ENCODE measurements at regions not wholly inside any gene's neighbourhood (a gene's known extent, or its start where the extent isn't known, plus 50 kb on each side); places are given as distances from the start of the nearest gene placed in this dataset.
"Not testable (repeated sequence)": the region's sequence is repeated elsewhere in the genome, so short reads cannot be mapped to it uniquely, and the experiment has no call there.

DNA sequence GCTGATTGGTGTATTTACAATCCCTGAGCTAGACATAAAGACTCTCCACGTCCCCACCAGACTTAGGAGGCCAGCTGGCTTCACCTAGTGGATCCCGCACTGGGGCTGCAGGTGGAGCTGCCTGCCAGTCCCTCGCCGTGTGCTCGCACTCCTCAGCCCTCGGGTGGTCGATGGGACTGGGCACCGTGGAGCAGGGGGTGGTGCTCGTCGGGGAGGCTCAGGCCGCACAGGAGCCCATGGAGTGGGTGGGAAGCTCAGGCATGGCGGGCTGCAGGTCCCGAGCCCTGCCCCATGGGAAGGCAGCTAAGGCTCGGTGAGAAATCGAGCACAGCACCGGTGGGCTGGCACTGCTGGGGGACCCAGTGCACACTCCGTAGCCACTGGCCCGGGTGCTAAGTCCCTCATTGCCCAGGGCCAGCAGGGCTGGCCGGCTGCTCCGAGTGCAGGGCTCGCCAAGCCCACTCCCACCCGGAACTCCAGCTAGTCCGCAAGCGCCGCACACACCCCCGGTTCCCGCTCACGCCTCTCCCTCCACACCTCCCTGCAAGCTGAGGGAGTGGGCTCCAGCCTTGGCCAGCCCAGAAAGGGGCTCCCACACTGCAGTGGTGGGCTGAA lies 1441.2 kb upstream of the ACVR2A start:
- DNase-seq (ENCODE audit: low spot score): not testable (repeated sequence)

GRCh38 chr2:146392631-146393030 lies 1452.2 kb upstream of the ACVR2A start:
- DNase-seq (ENCODE audit: low spot score): no peak

GRCh38 chr2:146392186-146392585 lies 1452.6 kb upstream of the ACVR2A start:
- DNase-seq (ENCODE audit: low spot score): no peak

GRCh38 chr2:146388757-146389156 lies 1456.1 kb upstream of the ACVR2A start:
- no peak for DNase-seq (ENCODE audit: low spot score)

DNA sequence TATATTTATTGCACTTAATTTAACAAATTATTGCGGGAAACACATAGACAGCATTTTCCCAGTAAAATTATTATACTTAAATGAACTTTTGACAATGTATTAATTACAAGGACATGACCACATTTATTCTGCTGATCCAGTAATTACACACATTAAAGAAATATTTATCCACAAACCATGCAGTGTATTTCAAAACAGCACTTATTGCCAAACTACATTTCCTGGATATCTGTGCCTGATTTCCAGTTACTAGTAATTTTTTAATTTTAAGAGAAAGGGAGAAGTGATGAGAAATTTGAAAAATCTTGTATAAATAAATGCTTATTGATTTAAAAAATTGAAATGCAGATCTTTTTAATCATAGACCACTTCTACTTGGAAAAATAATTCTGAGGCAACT lies 1458.7 kb upstream of the ACVR2A start:
- no peak for DNase-seq (ENCODE audit: low spot score)

- DNase-seq (ENCODE audit: low spot score): no peak
Observed at GRCh38 chr2:146385031-146385430, 1459.8 kb upstream of the ACVR2A start.

DNA sequence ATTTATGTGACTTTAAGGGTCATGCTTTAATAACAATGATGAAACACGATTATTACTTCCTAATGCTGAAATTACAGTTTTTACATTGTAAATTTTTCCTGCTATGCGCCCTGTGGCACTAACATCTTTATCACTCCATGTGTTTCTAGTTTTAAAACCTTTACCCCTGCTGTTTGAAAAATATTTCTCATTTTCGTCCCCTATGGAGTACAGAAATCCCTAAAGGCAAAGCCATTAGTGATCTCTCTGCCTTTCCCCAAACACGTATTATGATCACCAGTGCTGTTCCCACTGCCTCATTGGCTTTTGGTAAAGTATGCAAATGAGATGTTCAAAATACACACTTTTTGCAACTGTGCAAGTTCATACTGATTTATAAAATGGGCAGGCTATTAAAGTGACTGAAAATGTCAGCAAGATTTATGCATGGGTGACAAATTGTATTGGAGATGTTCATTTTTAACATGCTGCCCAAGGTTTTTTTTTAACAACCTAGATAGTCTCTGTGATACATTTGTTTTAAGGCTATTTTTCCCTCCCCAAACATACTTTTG lies 1468.2 kb upstream of the ACVR2A start:
- no peak for DNase-seq (ENCODE audit: low spot score)

DNA sequence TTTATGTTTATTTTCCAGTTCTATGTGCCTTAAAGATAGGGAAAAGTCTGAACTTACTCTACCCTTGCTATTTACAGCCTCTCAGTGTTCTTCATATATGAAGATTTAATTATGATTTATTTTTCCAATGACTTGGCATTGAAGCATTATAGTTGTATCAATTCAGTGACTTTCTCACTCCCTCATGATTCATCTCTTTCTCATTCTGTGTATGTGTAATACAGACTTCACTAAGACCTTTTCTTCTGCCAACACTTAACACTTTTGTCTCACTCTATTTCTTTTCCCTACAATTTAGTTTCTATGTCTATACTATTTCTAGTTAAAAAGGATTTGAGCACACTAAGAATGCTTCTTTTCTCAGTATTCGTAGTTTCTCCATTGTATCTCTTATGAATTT lies 1470.3 kb upstream of the ACVR2A start:
- no peak for DNase-seq (ENCODE audit: low spot score)

DNA sequence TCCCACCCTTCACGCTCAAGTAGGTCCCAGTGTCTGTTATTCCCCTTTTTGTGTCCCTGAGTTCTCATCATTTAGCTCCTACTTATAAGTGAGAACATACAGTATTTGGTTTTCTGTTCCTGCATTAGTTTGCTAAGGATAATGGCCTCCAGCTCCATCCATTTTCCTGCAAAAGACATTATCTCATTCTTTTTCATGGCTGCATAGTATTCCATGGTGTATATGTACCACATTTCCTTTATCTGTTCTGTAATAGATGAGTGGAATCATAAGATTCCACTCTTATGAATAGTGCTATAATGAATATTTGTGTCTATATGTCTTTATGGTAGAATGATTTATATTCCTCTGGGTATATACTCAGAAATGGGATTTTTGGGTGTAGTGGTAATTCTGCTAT lies 1473.5 kb upstream of the ACVR2A start:
- not testable (repeated sequence) for DNase-seq (ENCODE audit: low spot score)

DNA sequence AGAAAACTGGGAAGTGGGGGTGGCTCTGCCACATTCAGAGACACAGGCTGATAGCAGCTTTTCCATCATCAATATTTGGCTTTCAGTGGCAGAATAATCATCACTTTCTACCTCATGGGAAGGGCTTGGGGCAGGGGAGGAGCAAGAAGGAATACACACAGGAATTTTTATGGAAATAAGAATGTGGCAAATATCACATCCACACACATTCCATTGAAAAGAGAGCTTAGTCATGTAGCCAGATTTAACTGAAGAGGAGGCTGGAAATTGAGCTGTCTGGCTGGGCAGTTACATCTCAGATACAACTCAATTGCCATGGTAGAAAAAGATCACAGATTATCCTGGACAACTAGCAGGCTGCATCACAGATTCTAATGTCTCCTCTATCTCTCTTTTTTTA lies 1474.0 kb upstream of the ACVR2A start:
- DNase-seq (ENCODE audit: low spot score): peak; percentile 29

DNA sequence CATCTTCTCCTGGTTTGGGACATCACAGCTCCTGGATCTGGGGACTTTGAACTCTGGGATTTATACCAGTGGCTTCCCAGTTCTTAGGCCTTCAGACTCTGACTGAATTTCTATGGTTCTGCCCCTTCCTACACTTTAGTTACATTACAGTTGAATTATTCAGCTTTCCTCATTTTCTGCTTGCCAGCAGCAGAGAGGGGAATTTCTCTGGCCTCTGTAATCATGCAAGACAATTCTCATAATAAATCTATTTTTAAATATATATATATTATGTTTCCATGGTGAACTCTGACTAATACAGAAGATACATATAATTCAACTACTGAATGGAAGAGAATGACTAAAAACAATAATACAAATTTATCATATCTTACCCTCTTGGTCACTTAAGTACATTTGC lies 1478.6 kb upstream of the ACVR2A start:
- no peak for DNase-seq (ENCODE audit: low spot score)

GRCh38 chr2:146365041-146365440 lies 1479.8 kb upstream of the ACVR2A start:
- no peak for DNase-seq (ENCODE audit: low spot score)

DNA sequence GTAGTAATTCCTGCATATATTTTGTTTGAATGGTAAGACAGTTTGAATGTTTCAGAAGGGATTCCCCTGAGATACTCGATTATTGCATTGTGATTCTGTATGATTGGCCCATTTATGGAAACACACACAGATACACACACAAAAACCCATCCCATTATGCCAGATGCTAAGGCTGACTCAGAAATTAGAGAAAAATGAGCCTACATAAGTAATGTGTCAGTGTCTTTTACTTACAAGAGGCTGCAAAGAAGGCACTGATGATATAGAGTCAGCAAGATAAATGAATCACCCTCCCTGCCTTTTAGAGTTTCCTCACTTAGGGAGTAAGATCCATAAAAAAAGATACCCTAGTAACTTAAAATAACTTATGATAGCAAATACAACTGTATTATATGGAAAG lies 1481.1 kb upstream of the ACVR2A start:
- no peak for DNase-seq (ENCODE audit: low spot score)

DNA sequence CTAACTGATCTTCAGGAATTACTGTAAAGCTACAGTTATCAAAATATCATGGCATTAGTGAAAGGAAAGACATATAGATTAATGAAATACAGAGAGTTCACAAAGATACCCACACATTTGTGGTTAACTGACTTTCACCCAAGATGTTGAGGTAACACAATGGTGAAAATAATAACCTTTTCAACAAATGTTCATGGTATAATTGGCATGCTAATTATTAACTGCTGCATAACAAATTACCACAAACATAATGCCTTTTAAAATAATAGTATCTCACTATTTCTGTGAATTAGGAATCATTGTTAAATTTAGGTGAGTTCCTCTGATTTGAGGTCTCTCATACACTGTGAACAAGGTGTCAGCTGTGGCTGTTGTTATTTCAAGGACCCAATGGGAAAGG lies 1493.1 kb upstream of the ACVR2A start:
- DNase-seq (ENCODE audit: low spot score): no peak

- DNase-seq (ENCODE audit: low spot score): no peak
Observed at GRCh38 chr2:146349334-146349733, 1495.5 kb upstream of the ACVR2A start.

DNA sequence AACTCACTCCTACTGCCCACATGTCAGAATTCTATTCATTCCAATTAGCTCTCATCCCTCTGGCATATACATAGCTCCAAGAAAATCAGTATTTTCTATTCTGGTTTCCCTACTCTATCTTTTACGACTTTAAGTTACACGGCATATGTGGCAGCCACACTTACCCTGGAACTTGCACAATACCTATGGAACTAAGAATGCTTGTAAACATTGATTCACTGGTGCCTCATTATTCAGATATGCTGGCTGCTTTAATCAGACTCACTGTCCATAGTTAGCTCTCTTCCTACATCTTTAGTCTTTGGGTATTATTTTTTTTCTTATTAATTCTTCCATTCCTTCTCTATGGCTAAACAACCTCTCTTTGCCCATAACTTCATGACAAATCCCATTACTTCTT lies 1519.9 kb upstream of the ACVR2A start:
- no peak for DNase-seq (ENCODE audit: low spot score)

GRCh38 chr2:146323564-146323963 lies 1521.3 kb upstream of the ACVR2A start:
- DNase-seq (ENCODE audit: low spot score): no peak

GRCh38 chr2:146321175-146321574 lies 1523.7 kb upstream of the ACVR2A start:
- DNase-seq (ENCODE audit: low spot score): no peak

DNA sequence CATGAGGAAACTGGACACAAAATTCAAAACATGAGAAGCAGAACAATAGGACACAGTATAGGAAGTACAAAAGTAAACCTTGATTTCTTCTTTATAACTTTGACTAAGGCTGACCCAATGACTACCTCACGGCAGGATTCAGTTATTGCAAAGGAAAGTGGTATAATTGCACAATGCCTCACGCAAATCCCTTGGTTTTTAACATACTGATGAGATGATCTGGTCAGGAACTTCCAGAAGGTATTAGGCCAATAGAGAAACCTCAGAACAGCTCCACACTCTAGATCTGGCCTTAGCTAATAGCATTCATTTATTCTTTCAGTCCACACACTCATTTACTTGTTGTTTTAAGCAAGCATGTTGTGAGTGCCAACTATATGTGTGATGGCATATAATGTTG lies 1526.9 kb upstream of the ACVR2A start:
- peak; percentile 24 for DNase-seq (ENCODE audit: low spot score)

- DNase-seq (ENCODE audit: low spot score): peak; percentile 14
Observed at GRCh38 chr2:146312899-146313298, 1531.9 kb upstream of the ACVR2A start.

DNA sequence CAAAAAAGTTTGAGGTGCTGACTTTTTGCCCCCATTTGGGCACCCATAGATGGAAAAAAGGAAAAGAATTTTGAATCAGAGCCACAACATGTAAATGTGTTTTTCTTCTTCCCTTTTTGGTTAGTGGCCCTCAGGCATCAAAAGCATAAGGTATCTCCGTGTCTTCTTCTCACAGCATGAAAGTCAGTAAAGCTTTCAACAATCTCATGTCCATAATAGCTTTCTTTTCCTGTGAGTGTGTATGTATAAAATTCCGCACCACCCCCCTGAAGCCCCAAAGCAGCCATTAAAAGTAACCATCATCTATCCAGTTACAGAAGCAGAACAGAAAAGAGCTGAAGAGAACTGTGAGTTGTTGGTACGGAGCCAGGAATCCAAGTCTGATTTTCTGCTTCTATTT lies 1539.7 kb upstream of the ACVR2A start:
- DNase-seq (ENCODE audit: low spot score): no peak

DNA sequence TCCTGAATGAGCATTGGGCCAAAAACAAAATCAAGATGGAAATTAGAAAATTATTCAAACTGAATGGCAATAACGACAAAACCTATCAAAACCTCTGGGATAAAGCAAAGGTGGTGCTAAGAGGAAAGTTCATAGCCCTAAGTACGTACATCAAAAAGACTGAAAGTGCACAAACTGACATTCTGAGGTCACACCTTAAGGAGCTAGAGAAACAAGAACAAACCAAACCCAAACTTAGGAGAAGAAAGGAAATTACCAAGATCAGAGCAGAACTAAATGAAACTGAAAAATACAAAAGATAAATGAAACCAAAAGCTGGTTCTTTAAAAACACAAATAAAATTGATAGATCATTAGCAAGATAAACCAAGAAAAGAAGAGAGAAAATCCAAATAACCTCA lies 1543.5 kb upstream of the ACVR2A start:
- DNase-seq (ENCODE audit: low spot score): no peak

DNA sequence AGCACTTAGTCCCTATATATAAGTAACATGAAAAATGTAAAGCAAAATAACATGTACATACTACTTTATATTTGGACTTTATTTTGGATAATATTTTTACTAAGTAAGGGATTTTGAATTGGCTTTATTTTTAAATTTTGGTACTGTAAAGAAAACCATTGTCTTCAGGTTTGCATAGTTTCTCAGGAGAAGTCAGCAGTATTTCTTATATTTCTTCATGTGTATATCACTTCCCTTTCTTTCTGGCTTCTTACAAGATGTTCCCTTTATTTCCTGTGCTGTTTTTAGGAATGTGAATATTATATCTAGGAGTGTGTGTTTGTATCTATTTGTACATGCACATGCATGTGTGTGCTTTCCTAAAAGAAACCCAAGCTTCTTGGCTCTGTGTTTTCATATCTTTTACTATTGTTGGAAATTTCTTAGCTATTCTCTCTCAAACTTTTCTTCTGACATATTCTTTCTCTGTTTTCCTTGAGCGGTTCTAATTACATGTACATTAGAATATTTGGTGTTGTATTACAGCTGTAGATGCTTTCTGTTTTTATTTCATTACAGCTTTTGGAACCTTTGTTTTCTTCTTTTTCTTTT lies 1549.7 kb upstream of the ACVR2A start:
- DNase-seq (ENCODE audit: low spot score): no peak

GRCh38 chr2:146287281-146287680 lies 1557.5 kb upstream of the ACVR2A start:
- no peak for DNase-seq (ENCODE audit: low spot score)

All from GM03348 (cell line).